ENCODE measurements at regions not wholly inside any gene's neighbourhood (a gene's known extent, or its start where the extent isn't known, plus 50 kb on each side); places are given as distances from the start of the nearest gene placed in this dataset.
"Not testable (repeated sequence)": the region's sequence is repeated elsewhere in the genome, so short reads cannot be mapped to it uniquely, and the experiment has no call there.

DNA sequence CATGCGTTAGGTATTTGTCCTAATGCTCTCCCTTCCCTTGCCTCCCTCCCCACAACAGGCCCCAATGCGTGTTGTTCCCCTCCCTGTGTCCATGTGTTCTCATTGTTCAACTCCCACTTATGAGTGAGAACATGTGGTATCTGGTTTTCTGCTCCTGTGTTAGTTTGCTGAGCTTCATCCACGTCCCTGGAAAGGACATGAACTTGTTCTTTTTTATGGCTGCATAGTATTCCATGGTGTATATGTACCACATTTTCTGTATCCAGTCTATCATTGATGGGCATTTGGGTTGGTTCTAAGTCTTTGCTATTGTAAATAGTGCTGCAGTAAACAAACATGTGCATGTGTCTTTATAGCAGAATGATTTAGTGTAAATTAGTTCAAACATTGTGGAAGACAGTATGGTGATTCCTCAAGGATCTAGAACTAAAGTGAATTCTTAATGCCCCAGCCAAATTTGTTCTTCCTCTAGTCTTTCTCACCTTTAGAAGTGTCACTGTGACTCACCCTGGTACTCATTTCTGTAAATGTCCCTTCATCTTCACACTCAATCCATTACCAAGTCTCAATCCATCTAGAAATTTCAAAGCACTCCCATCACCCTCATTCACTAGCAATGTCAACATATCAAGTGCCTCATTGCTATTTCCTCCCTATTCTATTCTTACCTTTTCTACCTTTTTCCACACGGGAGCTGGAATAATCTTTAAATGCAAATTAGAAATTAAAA is 123.9 kb downstream of the MREG start:
- not testable (repeated sequence) for DNase-seq

- DNase-seq: no peak
Observed at GRCh38 chr2:215888680-215889079, 124.7 kb downstream of the MREG start.

- DNase-seq: no peak
Observed at GRCh38 chr2:215887303-215887702, 126.0 kb downstream of the MREG start.

DNA sequence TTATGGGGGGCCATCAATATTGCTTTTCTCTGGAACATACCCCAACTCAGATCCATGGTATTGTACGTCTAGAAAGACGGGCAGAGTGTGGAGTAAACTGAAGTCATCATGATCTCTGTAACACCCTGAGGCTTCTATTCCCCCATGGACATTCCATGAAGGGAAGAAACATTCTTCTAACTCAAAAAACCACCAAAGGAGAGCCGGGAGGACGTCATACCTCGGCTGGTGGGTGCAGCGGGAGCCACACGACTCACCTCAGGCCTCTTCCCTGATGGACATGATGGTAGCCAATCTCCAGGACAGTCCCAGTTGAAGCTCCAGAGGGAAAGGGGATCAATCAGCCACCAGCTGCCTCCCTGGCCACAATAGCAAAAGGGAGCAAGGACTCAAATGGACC is 127.3 kb downstream of the MREG start:
- DNase-seq: no peak

DNA sequence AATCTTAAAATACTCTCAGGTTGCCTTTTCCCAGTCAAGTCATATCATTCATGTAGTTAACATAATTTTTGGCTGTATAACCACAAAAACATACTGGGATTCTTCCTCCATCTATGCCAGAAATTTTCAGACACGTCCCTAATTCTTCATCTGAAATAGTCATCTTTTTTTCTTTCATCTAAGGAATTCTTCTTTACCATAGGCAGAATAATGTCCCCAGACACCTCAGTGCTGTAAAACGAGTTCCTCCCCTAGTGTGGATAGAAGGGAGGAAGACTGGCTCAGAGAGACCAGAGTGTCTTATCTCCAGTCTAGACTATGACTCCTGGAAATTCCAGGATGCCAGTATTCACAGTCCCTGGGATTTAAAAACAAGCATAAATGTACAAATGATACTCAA is 127.8 kb downstream of the MREG start:
- no peak for DNase-seq

DNA sequence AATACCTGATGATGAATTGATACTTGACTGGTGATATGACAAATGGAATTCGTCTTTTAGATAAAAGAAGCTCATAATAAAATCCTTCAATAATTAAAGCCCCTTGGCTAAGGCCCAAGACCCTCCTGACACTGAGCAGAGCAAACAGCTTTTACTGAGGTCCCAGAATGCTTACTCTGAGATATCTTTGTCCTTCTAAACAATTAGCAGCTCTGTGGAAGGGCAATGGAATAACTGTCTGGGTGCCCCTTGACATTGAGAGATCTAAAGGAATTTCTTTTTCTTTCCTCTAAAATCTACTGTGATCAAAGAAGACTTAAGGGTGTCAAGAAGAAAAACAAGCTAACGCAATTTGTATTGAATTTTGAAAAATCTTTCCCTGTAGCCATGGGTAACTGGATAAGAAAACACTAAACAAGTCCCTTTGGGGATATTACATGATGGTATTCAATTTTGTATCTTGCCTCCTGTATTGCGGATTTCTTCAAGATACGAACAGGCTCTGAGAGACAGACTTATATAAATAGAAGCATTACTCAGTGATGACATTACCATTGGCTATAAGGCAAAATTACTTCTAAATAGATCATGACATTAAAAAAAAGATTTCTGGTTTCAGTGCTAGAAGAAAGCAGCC is 128.8 kb downstream of the MREG start:
- DNase-seq: no peak

DNA sequence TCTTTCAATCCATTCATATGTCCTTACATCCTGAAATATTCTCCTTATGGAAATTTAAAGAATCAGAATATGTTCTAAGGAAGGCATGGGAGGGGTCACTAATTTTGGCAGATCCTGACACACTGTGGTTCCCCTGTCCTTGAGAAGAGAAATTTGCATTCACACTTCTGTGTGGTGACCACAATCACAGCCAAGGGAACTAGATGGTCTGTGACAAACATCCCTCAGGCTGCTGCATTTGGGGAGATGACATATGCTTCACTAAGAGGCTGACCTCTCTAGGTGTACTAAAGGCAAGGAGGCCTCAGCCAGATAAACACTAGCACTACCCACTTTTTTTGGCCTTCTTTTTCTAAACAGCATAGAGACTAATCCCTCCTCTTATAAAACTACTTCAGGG is 129.6 kb downstream of the MREG start:
- DNase-seq: no peak

GRCh38 chr2:215882689-215883088 is 130.7 kb downstream of the MREG start:
- DNase-seq: no peak

GRCh38 chr2:215881582-215881981 is 131.8 kb downstream of the MREG start:
- DNase-seq: peak in 1 of 2 experiments; percentile 8

DNA sequence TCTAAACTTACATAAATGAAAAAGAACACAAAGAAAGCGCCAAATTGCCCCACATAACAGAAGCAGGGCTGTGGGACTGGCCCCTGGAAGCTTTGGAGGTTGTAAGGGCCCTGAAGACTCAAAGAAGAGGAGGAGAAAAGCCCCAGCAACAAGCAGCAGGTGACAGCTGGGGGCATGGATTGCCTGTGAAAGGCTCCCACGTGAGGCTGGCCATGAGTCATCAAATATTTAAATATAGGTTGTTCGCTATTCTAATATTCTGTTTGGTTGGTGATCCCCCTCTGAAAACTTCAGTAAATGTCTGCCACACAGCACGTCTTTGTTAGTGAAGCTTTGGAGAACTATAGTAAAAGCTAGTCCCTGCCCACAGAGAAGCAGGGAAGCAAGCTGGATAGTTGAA is 132.4 kb downstream of the MREG start:
- DNase-seq: peak in 1 of 2 experiments; percentile 27

DNA sequence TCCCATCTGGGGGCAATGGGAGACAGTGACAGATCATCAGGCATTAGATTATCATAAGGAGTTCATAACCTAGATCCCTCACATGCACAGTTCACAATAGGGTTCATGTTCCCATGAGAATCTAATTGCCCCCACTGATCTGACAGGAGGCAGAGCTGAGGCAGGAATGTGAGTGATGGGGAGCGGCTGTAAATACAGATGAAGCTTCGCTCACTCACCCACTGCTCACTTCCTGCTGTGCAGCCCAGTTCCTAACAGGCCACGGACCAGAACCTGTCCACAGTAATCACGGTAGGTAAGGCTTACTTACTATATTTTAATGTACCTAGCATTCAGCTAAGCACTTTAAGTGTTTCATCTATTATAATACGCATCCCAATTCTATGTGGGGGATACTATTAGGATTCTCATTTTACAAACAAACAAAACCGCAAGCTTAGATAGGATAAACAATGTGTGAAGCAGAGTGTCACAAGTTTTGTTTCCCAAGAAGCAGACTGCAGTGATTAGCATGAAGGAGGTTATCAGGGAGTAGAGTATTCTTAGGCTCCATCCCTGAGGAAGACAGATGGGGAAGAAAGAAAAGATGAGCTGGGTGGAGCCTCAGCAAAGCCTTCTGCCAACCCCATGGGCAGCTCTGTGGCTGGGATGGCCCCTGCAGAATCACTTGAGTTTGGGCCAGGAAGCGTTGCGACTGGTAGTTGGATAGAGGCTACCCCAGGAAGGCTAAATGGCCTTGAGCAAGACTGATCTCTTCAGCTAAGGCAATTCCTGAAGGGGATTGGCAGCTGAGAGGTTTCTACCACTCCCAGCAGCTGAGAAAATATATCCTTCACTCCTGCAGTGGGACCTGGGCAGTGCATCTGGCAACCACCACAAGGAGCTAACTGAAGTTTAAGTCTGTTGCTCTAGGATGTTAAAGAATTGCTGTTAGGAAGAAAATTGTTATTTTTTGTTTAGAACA is 133.1 kb downstream of the MREG start:
- peak in 1 of 2 experiments; percentile 49 for DNase-seq

- DNase-seq: no peak
Observed at GRCh38 chr2:215879331-215879730, 134.0 kb downstream of the MREG start.

DNA sequence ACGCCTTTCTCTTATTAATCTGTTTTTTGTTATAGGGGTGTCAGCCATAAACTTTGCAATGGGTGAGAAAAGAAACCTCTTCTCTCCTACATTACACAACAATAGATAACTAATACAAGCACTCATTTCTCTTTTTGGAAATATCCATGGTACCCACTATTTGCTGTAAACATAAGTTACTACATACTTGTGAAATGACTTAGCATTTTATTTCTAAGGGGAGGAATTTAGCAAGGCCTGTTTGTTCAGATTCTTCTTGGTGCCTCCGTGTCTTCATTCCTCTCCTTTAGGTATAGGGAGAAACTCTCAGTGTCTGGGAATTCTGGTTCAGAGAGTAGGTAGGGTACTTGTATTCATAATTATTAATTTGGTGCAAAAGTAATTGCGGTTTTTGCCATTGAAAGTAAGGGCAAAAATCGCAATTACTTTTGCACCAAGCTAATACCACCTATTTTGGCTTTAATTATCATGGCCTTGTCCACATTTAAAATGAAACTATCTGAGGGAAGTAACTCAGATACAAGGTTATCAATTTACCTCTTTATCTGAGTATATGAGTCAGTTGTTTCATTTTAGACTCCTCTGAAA is 134.8 kb downstream of the MREG start:
- no peak for DNase-seq

- DNase-seq: no peak
Observed at GRCh38 chr2:215876937-215877238, 136.5 kb downstream of the MREG start.

DNA sequence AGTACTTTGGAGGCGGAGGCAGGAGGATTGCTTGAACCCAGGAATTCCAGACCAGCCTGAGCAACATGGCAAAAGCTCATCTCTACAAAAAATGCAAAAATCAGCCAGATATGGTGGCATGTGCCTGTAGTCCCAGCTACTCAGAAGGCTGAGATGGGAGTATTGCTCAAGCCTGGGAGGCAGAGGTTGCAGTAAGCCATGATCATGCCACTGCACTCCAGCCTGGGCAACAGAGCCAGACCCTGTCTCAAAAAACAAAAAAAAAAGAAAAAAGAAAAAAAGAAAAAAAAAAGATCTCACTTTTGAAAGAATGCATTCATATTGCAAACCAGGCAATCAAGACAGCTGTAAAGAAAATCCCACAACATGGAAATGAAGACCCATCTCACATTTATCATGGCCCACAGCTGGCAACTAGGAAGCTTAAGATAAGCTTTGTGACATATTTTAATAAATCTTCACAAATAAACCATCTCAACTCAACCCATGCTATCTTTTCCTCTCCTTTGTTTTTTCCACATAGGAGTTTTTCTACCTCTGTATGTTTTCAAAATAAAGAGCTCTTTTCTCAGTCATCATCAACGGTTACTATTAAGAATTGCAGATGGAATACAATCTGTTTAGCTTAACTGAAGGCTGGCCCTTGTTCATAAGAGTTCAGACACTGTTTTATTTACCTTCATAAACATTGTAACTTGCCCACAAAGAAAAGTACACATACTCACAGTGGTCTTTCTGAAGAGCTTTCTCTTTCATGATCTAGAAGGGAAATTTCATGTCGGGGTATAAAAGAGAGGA is 137.0 kb downstream of the MREG start:
- DNase-seq: no peak

DNA sequence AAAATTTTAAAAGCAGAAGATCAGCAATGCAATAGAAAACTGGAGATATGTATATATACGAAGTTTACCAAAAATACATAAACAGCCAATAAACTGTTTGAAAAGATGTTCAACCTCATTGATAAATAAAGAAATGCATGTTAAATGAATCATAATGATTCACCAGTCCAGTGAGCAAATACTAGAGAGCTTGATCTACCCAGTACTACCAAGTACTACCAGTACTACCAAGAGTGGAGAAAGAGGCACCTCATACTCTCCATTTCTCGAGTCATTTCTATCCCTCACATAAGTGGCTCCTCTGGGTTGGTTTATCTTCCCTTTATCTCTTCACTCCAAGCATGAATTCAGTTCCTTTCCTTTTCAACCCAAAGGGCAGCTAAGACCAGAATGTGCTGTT is 138.9 kb downstream of the MREG start:
- no peak for DNase-seq

DNA sequence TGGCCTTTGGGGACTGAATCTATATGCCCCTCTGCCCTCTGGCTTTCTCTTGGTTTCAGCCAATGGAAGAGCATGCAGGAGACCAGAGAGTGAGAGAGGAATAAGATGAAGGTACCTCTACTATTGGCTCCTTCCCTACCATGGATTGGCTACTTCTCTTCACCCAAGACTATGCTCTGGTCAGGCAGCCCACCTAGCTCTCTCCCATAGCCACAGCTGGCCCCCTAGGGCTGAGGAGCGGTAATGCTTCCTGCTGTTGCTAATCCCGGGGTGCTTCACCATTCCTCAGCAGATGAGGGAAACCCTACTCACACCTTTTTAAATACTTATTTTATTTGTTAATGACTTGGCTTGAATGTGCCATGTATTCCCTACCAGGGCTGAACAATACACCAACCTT is 142.4 kb downstream of the MREG start:
- DNase-seq: no peak

- DNase-seq: no peak
Observed at GRCh38 chr2:215870088-215870490, 143.3 kb downstream of the MREG start.

GRCh38 chr2:215868846-215869543 is 144.4 kb downstream of the MREG start:
- DNase-seq: no peak

DNA sequence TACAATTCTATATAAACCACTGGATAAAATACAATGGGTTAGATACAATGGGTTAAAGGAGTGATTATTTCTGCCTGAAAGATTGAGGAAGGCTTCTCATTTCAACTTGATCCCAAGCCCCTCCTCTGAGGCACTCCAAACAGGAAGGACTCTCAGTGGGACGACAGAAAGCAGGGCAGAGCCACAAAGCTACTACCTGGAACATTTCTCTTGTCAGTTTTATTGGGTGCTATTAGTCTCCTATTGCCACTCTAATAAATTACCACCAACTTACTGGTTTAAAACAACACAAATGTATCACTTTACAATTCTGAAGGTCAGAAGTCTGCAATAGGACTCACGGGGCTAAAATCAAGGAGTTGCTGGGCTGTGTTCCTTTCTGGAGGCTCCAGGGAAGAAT is 146.7 kb downstream of the MREG start:
- DNase-seq: no peak

GRCh38 chr2:215863687-215864086 is 149.7 kb downstream of the MREG start:
- no peak for DNase-seq

DNA sequence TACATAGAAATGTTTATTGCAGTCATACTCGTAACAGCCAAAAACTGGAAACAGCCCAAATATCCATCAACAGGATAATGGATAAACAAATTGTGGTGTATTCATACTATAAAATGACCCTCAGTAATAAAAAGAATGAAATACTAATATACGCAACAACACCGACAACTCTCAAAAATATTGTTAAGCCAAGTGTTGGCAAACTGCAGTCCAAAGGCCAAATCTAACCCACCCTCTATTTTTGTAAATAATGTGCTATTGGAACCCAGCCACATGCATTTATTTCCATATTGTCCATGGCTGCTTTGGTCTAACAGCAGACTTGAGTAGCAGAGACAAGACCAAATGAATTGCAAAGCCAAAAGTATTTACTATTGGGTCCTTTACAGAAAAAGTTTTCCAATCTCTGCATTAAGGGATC is 151.0 kb downstream of the MREG start:
- DNase-seq: peak in 1 of 2 experiments; percentile 22

Measured in NCI-H446 (cell line).